ENCODE measurements at regions not wholly inside any gene's neighbourhood (a gene's known extent, or its start where the extent isn't known, plus 50 kb on each side); places are given as distances from the start of the nearest gene placed in this dataset.

DNA sequence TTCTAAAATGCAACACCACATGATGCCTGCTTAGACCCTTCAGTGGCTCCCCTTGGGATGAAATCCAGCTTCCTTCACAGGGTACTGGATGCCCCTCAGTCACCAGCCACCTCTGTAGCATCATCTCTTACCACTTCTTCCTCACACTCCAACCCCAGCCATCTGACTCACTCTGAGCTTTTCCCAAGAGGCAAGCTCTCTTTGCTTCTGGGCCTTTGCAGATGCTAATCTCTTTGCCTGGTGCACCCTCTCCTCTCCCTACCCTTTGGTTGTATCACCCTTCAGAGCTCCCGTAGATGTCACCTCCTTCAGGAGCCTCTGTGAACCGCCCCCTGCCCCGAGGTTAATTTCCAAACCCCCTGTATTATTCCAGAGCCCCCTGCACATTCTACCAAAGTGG, 164.8 kb upstream of the ZC3H12A start:
- ATAC-seq: no peak

DNA sequence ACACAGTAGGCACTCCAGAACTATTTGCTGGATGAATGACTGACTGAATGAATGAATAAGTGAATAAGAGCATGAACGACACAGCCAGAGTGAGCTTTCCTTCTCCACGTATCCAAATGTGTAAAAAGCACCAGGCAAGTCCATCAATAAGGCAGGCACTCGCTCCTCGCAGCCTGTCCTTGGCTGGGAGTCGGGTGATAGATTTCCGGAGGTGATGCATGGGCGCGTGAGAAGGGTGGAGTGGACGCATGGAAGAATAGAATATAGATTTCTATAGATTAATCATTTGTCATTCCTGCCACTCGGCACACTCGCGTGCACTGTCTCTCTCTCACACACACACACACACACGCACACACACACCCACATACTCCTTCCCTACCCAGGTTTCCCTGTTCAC, 164.3 kb upstream of the ZC3H12A start:
- no peak for ATAC-seq
- no peak for DNase-seq (ENCODE audit: low spot score)

More for the DNA sequence above, 164.8 kb upstream of the ZC3H12A start:
- DNase-seq (ENCODE audit: low spot score): no peak

DNA sequence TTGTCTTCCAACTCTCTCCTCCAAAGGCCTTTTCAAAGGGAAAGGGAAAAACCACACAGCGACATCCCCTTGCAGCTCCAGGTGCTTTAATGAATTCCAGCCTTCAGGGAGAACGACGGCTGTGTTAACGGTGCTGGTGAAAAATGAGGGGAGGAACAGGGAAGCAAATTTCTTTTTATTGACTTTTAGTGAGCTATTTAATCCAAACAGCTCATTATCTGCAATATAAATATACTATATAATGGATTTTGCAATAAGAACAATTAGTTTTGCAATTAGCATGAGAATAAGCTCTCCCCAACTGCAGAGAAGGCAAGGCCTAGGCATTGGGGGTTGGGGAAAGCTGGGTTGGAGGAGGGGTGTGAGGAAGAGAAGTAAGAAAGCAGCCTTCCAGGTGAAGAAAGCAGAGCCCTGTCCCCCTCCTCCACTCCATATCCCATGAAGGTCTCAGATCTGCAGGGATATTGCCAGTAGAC, 159.0 kb upstream of the ZC3H12A start:
- ATAC-seq (no peak), DNase-seq (ENCODE audit: low spot score) (no peak)

DNA sequence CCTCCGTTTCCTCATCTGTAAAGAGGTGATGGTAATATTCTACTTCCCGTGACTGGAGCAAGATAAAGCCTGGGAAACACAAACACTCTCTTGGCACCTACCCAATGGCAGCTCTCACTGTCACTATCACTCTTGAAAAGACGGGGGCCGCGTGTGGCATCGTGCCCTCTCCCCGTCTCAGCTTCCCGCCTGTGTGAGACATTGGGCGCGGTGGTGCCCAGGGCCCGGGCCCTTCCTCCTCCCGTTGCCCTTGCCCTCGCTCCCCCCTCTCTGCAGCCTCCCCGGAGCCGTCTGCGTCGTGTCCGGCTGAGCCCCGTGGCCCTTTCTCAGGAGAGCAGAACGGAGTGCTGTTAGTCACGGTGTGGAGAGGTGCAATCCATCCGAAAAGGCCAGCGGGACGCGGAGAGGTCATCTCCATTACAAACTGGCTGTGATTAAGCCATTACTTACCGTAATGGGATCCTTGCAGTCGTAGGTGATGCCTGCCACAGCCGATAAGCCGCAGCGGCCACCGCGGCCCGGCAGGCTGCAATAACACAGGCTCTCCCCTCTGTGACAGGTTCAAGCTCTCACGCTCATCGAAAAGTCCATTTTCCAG, 156.4 kb upstream of the ZC3H12A start:
- peak; percentile 55 for ATAC-seq
- no peak for DNase-seq (ENCODE audit: low spot score)

DNA sequence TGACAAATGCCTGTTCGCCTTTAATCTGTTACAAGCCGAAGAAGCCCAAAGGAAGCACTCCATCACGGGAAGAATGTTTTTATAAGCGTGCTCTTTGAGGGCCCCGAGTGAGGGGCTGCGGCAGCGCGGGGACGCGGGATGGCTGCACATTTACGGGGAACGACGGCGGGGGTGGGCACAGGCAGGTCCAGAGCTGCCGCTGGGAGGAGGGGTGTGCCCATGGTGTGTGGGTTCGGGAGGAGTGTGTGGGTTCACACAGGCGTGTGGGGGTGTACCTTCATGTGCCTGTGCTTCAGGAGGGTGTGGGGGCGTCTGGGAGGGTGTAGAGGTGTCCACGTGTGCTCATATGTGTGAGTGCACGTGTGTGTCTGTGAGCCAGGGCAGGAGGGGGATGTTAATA, 155.9 kb upstream of the ZC3H12A start:
- DNase-seq (ENCODE audit: low spot score) (no peak), ATAC-seq (no peak)

DNA sequence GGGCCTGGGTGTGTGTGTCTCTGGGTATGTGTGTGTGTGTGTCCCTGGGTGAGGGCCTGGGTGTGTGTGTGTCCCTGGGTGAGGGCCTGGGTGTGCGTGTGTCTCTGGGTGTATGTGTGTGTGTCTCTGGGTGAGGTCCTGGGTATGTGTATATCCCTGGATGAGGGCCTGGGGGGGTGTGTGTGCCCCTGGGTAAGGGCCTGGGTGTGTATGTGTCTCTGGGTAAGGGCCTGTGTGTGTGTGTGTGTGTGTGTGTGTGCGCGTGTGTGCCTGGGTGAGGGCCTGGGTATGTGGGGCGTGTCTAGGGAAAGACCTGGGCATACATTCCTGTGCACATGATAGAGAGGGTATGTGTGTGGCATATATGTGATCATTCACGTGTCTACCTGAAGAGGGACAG, 155.1 kb upstream of the ZC3H12A start:
- ATAC-seq: no peak
- no peak for DNase-seq (ENCODE audit: low spot score)

DNA sequence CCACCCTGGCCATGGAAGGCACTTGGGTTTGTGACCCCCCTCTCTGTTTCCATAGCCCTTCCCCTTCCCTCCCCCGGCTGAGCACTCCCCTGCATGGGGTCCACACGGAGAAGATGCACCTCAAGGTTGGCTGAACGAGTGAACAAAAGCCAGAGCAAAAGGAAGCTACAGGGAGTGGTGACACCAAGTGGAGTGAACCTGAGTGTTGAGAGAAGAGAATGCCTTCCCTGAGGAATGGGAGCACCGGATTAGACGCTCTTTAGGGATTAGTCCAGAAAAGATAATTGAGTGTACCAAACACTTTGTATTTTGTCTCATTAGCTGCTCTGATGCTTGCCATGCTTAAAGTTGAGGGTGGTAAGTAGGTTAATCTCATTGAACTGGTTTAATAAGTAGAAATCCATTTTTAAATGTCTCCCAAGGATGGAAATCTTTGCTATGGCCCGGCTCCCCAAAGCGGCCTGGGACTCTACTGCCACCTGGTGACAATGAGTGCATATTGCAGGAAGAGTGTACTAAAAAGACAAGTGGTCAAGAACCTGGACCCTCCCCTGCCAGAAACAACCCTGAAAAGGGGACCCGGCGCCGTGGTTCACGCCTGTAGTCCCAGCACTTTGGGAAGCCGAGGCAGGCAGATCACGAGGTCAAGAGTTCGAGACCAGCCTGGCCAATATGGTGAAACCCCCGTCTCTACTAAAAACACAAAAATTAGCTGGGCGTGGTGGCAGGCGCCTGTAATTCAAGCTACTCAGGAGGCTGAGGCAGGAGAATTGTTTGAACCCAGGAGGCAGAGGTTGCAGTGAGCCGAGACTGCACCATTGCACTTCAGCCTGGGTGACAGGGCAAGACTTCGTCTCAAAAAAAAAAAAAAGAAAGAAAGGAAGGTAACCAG, 150.6 kb upstream of the ZC3H12A start:
- peak; percentile 24 for ATAC-seq
- DNase-seq (ENCODE audit: low spot score): no peak

DNA sequence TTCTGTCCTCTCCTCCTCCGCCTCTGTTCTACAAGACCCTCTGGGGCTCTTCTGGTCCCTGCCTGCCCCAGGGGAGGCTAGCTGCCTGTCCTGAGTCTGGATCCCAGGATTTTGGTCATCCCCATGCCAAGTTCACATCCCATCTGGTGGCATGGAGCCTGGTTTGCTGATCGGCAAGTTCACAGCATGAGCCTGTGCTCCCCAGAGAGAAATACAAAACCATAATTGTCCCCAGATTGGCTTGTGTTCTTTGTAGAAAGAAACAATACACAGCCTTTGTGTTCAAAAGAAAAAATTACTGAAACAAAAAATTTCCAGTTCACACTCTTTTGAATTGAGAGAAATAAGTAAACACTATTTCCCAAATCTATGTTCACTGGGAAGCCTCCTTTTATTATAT, 149.4 kb upstream of the ZC3H12A start:
- DNase-seq (ENCODE audit: low spot score): peak; percentile 52
- ATAC-seq: peak; percentile 55

DNA sequence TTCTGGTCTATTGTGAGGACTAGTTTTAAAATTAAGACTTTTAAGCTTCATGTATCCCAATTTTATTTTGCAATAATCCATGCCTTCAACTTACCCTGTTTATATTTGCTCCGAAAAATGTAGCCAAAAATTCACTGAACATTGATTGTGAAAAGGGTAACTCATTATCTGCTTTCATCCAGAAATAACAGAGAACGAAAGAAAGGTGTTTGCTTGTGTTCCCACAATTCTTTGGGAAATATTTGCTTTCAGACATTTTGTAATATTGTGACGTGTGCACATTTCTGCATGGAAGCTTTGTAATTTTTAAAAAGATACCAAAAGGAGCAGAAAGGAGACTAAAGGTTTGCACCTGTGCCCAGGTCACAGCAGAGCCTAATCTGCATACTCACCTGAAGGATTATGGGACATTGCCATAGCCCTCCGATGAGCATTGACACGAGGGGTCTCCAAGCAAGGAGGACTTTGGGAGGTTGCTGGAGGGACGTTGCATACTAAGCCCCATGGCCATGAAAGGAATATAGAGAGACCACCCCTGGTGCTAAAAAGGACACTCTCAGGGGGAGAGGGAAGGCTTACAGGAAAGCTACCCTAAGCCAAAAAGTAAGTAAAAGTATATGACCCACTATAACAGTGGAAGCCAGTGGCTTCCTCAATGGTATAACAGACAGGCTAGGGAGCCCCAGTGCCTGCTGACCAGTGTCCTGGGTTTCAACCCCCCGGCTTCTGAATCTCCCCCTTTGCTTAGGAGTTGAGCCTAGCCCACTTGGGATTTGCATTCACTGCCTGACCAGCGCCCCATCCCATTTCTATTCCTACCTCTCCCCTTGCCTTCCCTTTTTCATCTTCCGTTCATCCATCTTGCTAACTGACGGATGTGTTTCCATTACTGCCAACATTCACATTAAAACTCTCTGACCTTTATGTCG, 148.6 kb upstream of the ZC3H12A start:
- ATAC-seq: peak; percentile 74

DNA sequence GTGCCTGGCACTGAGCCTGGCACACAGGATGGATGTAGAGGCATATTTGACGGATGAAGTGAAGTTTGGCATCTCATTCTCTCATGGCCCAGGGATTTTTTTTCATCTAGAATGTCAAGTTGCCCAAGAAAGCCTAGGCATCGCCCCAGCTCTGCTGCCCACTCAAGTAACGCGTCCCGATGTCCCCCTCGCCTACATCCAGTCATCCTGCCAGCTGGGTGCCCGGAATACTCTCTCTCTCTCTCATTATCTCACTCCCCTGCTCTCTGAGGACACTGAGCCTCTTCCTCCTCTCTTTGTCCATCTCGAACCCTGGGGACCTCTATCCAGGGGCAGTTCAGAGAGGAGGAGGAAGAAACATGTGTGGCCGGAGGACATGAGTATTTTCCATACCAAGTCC, 142.3 kb upstream of the ZC3H12A start:
- DNase-seq (ENCODE audit: low spot score) (no peak), ATAC-seq (no peak)

More for the DNA sequence above, 148.6 kb upstream of the ZC3H12A start:
- peak; percentile 49 for DNase-seq (ENCODE audit: low spot score)

DNA sequence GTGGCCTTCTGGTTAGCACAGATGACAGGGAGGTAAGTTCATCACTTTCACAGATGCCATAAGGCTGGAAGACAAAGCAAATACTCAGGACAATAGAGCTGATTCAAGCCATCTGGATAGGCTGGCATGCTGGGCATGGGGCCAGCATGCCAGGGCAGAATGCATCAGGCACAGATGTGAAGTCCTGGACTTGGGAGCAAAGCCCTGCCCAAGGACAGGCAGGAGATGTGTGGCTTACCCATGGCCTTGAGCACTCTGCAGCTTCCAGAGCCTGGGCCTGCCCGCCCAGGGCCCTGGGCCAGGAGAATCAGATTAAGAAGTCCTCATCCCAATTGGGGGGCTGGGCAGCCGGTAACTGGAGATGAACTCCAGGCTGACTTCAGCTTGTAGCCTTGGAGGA, 135.7 kb upstream of the ZC3H12A start:
- no peak for ATAC-seq
- no peak for DNase-seq (ENCODE audit: low spot score)

DNA sequence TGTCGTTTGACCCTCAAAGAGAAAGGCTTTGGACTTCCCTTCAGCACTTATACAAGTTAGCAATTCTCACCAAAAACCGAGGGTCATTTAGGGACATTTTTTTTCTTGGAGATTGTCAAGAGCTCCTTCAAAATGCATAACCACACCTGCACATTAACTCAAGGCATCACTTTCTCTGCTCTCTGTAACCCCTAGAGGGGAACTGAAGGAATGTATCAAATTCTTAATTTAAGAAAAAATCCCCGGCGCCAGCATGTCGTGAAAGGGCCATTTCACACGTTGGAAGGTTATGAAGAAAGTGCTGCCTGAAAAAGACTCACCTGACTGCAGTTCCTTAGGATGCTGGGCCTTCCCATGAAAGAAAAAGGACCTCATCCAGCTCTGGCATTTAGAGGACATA, 131.6 kb upstream of the ZC3H12A start:
- ATAC-seq (no peak), DNase-seq (ENCODE audit: low spot score) (no peak)

DNA sequence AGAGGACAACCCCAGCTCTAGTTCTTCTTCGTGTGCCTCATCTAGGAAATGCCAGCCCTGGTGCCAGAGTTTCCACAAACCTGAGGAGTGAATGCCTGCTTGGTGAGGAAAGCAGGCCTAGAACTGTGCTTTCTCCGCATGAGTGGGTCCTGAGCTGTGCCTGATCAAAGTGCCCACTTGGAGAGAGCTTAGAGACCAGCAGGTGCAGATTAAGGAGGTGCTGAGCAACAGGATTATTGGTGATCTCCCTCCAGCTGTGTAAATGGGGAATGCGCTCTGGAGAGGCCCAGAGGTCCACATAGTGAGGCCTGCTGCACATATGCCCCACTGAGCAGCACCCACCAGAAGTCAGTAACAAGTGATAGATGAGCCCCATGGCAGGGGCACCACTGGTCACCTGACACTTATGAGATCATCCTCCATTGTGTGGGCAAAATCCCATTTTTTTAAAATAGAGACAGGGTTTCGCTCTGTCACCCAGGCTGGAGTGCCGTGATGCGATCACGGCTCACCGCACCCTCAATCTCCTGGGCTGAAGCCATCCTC, 127.2 kb upstream of the ZC3H12A start:
- ATAC-seq (no peak), DNase-seq (ENCODE audit: low spot score) (no peak)

DNA sequence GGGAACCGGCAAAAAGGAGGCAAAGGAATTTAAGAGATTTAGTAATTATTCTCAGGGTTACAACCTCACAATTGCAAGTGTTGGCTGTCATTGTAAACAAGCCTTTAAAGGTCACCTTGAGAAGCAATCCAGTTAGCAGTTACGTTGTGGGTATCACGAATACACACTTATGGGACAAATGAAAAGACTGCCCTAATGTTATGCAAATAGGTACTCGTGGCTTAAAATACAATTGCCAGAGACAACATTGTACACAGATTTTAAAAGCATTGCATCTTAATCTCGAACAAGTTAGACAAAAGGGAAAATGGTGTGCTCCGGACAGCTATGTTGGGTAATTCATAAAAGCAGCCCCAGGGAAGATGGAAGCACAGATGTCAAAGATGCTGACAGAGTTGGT, 120.5 kb upstream of the ZC3H12A start:
- no peak for ATAC-seq
- no peak for DNase-seq (ENCODE audit: low spot score)

DNA sequence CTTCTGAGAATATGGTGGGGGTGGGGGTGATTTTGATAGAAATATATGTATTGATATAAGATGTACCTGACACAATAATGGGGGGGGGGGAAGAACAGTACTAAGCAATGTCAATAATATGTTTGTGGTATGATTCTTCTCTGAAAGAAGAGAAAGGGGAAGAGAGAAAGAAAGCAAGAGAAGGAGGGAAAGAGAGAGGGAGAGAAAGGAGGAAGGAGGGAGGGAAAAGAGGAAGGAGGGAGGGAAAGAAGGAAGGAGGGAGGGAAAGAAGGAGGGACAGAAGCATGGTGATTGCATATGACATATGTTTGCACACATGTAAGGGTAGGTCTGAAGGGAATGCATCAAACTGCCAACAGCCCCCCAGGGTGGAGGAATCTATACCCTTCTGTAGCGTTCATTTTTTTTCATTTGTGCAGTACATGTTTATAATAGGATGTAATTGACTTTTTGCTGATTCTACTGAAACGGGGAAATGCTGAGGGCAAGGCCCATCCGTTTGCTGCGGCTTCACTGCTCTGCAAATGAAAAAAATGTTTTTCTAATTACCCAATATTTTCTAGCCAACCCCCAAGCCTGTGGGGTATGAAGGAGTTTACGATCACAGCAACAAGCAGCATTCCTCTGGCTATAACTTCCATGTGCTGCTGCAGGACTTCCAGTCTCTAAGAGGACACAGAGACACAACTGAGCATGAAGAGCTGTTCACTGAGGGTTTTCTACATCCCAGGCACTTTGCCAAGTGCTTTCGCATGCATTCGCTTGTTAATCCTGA, 119.3 kb upstream of the ZC3H12A start:
- ATAC-seq: no peak
- DNase-seq (ENCODE audit: low spot score): no peak

DNA sequence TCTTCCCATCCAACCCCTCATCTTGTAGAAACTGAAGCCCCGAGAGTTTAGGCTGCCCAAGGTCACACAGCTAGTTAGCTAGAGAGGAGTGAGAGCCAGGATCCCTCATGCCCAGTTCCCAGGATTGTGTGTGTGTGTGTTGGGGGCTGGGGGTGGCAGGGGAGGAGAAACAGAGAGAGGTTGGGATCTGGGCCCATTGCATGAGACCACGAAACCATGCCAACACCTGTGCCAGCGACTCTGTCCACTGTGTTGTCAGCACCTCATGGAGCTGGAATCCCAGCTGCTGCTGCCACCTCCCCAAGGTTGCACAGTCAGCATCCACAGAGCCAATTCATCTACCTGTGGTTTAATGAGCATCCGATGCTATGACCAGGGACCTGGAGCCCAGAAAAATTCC, 115.4 kb upstream of the ZC3H12A start:
- no peak for ATAC-seq
- no peak for DNase-seq (ENCODE audit: low spot score)

DNA sequence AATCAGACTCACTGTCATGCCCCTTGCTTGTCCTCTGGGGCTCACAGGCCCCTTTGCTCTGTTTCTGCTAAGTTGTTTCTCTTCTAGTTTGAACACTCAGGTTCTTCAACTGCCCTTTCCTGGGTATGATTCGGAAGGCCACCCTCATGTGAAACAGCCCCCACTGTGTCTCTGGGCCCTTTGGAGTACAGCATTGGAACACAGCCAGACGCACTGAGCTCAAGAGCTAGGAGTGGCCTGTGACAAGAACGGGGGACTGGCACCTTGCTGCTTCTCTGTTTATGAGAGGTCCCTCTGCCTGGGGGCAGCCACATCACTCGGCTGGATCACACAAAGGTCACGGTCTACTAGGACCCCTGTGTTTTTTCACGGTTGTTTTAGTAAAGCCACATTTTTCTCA, 114.4 kb upstream of the ZC3H12A start:
- ATAC-seq (no peak), DNase-seq (ENCODE audit: low spot score) (no peak)

DNA sequence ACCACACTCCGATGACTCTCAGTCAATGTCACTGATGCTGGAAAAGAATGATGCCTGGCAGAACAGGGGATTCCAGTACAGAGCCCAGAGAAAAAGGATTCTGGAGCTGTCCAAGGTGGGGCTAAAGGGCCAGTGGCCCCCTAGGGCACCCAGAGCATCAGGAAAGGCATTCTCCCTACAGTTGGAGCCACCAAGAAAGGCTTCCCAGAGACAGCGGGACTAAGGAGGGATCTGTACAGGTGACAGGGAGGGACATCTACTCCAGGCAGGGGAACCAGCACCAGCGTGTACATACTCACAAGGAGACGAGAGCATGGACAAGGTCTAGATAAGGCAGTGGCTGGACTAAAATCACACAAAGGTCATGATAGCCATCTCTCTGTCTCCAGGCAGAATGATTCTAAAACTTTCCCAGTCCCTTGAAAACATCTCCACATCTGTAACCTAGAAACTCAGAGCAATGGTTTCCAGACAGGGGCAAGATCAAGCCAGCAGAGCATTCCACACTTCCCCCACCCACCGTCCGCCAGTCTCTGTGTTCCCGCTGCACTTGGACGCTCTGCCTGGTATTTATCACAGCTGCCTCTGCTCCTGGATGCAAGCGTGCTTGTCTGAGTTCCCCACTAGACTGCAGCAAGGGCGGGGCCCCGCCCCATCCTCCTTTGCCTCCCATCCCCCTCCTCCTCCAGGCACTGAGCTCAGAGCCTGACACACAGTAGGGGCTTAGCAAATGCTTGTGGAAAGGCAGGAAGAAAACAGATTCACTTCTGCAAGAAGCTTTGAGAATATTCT, 111.6 kb upstream of the ZC3H12A start:
- no peak for DNase-seq (ENCODE audit: low spot score)
- no peak for ATAC-seq

DNA sequence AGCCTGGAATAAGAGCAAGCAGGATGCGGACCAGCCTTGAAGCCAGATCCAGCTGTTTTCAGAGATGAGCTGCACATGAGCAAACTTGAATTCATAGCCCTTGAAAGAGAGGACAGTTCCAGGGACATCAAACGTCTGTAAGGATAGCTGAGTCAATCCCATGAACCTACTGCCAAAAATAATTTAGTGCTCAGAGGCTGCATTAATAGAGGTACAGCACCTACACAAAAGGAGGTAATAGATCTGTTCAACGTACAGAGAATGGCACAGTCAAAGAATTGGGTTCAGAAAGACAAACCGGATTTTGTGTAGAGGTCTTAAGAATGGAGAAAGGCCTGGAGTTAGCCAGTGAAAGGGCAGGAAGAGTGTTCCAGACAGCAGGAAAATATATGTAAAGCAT, 110.8 kb upstream of the ZC3H12A start:
- DNase-seq (ENCODE audit: low spot score) (no peak), ATAC-seq (no peak)
